OCI-LY7 (cell line): ENCODE measurements at regions not wholly inside any gene's neighbourhood (a gene's known extent, or its start where the extent isn't known, plus 50 kb on each side); places are given as distances from the start of the nearest gene placed in this dataset.

Source experiments
- CTCF ChIP-seq: fragments of 200-600 bp; sonication (generic); conservative IDR thresholded peaks from 2 replicates; pipeline ENCODE4 v1.5.1; 2014; ENCODE audit warnings: mild to moderate bottlenecking, antibody characterized with exemption, low read length, moderate library complexity, mixed read lengths
- EZH2phosphoT487 ChIP-seq: fragments of 200-600 bp; sonication (generic); IDR thresholded peaks from 2 replicates; pipeline ENCODE4 v1.6.1; 2018; ENCODE audit warnings: low read depth, borderline replicate concordance, mild to moderate bottlenecking, mixed run types, antibody characterized with exemption, low read length, moderate library complexity, mixed read lengths

DNA sequence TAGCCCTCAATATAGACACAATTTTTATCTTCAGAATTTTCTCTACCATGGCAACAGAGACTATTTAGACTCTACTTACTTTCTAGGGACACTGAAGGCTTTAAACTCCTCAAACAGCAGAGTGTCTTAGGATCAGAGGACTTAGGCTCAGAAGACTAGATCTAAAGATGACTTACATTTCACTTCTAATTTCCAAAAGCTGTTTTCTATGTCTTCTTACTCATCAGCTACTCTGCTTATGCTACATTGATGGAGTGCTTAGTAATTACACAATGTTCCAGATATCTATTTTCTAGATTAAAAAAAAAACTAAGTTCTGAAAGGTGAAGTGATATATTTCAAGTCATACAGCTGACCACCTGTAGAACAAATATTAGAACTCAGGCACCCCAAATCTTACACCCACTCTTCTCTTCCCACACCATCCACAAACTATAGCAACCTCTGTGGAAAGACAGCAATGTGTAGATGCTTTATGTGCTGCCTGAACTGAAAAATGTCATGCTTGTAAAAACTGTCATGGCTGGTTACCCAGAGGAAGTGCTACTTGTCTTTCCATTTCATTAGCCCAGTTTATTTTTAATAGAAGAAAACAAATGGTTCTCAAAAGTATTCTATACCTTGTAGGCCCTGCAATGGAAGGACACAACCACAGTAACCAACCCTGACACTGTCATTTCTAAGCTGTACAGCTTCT is 831.0 kb upstream of the ACVR2A start:
- TF ChIP-seq CTCF (no peak), EZH2phosphoT487 (no peak)
